ENCODE measurements at regions not wholly inside any gene's neighbourhood (a gene's known extent, or its start where the extent isn't known, plus 50 kb on each side); places are given as distances from the start of the nearest gene placed in this dataset.

DNA sequence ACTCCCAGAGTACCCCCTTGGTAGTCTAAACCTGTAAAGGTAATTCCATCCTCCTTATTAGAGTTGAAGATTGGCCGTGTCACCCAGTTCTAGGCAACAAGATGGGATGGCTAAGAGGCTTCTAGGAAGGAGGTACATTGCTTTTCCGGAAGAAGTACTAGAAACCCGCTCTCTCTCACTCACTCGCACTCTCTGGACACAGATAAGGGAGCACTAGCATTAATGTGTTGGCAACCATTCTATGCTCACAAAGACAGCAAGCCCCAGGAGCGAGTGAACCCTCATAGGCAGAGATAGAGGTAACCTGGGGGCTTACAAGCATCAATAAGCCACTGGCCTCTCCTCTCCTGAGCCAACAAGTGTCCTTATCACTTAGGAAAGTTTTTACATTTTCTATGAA, 503.2 kb upstream of the JARID2 start:
- no peak for TF ChIP-seq ZNF549 (tag by site-specific recombination; IDR thresholded peaks at IDR 0.05)
- TF ChIP-seq, protein P1, sequence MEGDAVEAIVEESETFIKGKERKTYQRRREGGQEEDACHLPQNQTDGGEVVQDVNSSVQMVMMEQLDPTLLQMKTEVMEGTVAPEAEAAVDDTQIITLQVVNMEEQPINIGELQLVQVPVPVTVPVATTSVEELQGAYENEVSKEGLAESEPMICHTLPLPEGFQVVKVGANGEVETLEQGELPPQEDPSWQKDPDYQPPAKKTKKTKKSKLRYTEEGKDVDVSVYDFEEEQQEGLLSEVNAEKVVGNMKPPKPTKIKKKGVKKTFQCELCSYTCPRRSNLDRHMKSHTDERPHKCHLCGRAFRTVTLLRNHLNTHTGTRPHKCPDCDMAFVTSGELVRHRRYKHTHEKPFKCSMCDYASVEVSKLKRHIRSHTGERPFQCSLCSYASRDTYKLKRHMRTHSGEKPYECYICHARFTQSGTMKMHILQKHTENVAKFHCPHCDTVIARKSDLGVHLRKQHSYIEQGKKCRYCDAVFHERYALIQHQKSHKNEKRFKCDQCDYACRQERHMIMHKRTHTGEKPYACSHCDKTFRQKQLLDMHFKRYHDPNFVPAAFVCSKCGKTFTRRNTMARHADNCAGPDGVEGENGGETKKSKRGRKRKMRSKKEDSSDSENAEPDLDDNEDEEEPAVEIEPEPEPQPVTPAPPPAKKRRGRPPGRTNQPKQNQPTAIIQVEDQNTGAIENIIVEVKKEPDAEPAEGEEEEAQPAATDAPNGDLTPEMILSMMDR (tag by site-specific recombination; IDR thresholded peaks at IDR 0.05): no peak
- no peak for TF ChIP-seq ZNF184 (tag by site-specific recombination; IDR thresholded peaks at IDR 0.05)
- no peak for TF ChIP-seq ZNF677 (tag by site-specific recombination; IDR thresholded peaks at IDR 0.05)
- TF ChIP-seq KLF10 (tag by site-specific recombination; IDR thresholded peaks at IDR 0.05): no peak
- no peak for TF ChIP-seq ZNF302 (tag by site-specific recombination; IDR thresholded peaks at IDR 0.05; ENCODE audit: low read depth)
- no peak for TF ChIP-seq ZNF529 (tag by site-specific recombination; IDR thresholded peaks at IDR 0.05; ENCODE audit: insufficient replicate concordance)
- TF ChIP-seq, protein P2, sequence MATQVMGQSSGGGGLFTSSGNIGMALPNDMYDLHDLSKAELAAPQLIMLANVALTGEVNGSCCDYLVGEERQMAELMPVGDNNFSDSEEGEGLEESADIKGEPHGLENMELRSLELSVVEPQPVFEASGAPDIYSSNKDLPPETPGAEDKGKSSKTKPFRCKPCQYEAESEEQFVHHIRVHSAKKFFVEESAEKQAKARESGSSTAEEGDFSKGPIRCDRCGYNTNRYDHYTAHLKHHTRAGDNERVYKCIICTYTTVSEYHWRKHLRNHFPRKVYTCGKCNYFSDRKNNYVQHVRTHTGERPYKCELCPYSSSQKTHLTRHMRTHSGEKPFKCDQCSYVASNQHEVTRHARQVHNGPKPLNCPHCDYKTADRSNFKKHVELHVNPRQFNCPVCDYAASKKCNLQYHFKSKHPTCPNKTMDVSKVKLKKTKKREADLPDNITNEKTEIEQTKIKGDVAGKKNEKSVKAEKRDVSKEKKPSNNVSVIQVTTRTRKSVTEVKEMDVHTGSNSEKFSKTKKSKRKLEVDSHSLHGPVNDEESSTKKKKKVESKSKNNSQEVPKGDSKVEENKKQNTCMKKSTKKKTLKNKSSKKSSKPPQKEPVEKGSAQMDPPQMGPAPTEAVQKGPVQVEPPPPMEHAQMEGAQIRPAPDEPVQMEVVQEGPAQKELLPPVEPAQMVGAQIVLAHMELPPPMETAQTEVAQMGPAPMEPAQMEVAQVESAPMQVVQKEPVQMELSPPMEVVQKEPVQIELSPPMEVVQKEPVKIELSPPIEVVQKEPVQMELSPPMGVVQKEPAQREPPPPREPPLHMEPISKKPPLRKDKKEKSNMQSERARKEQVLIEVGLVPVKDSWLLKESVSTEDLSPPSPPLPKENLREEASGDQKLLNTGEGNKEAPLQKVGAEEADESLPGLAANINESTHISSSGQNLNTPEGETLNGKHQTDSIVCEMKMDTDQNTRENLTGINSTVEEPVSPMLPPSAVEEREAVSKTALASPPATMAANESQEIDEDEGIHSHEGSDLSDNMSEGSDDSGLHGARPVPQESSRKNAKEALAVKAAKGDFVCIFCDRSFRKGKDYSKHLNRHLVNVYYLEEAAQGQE (tag by site-specific recombination; IDR thresholded peaks at IDR 0.05): no peak
- TF ChIP-seq, protein P3, sequence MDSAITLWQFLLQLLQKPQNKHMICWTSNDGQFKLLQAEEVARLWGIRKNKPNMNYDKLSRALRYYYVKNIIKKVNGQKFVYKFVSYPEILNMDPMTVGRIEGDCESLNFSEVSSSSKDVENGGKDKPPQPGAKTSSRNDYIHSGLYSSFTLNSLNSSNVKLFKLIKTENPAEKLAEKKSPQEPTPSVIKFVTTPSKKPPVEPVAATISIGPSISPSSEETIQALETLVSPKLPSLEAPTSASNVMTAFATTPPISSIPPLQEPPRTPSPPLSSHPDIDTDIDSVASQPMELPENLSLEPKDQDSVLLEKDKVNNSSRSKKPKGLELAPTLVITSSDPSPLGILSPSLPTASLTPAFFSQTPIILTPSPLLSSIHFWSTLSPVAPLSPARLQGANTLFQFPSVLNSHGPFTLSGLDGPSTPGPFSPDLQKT (IDR thresholded peaks at IDR 0.05; ENCODE audit: borderline replicate concordance, low read depth, low read length): no peak
- TF ChIP-seq SALL2 (tag by site-specific recombination; IDR thresholded peaks at IDR 0.05; ENCODE audit: borderline replicate concordance): no peak
